AG04450 (cell line): ENCODE measurements at regions not wholly inside any gene's neighbourhood (a gene's known extent, or its start where the extent isn't known, plus 50 kb on each side); places are given as distances from the start of the nearest gene placed in this dataset.

Source experiments
- CTCF ChIA-PET: fragments of 300-600, 350-600 bp; formaldehyde crosslinking; extraction: SDS; loops from one replicate; lab custom pipeline; 2022; ENCODE audit warnings: antibody characterized with exemption, inconsistent platforms; lab: Charles Lee
- POLR2A ChIA-PET: fragments of 350-600 bp; formaldehyde crosslinking; extraction: SDS; loops from one replicate; lab custom pipeline; 2021; ENCODE audit warnings: antibody characterized with exemption, inconsistent platforms; lab: Yijun Ruan, JAX
- DNase-seq: peaks from one replicate; pipeline ENCODE4 v3.0.0-alpha.2; 2011; ENCODE audit warnings: low read depth, low spot score
- H3K27ac ChIP-seq: one replicate; pipeline ENCODE4 v1.5.1; 2012; ENCODE audit warnings: low read depth, low read length, control low read depth
- H3K27me3 ChIP-seq: one replicate; pipeline ENCODE4 v1.6.0; 2012; ENCODE audit warnings: low read length; ENCODE audit not compliant: control insufficient read depth, insufficient read depth
- H3K4me3 ChIP-seq: 2 replicates; pipeline ENCODE4 v1.5.1; 2011; ENCODE audit warnings: mild to moderate bottlenecking, low read depth, low read length, control low read depth
- H3K9me3 ChIP-seq: 2 replicates; pipeline ENCODE4 v1.5.1; 2012; ENCODE audit warnings: low read length; ENCODE audit not compliant: control insufficient read depth, insufficient read depth
- CTCF ChIP-seq: IDR thresholded peaks from 2 replicates; pipeline ENCODE4 v1.5.1; 2011; ENCODE audit warnings: low read depth, low read length, control low read depth, inconsistent platforms

GRCh38 chr5:38757451-38758245, 88.2 kb upstream of the OSMR start:
- DNase-seq, result no peak
- no peak for TF ChIP-seq CTCF
- no peaks in the 10 kb centered on the region for H3K9me3 ChIP-seq
- CTCF ChIA-PET, result interaction anchor here (3.3 kb wide), 1 partner anchor 316 kb away, joined by 9 read pairs; no protein-coding TSS in a partner anchor
- POLR2A ChIA-PET, result no interaction called here
- no peak overlapping the region for H3K4me3 ChIP-seq
- H3K27ac ChIP-seq, result no peak overlapping the region
- no peaks in the 10 kb centered on the region for H3K27me3 ChIP-seq

GRCh38 chr5:38758774-38759600, 86.8 kb upstream of the OSMR start:
- POLR2A ChIA-PET, result no interaction called here
- no peak for DNase-seq
- CTCF ChIA-PET, result interaction anchor here (1.6 to 3.3 kb wide), 2 partner anchors 51 to 317 kb away, joined by 4 to 9 read pairs; no protein-coding TSS in a partner anchor
- Histone ChIP-seq H3K4me3 (no peak overlapping the region), H3K9me3 (no peaks in the 10 kb centered on the region), H3K27me3 (no peaks in the 10 kb centered on the region), H3K27ac (no peak overlapping the region)
- TF ChIP-seq CTCF, result no peak

- DNase-seq, result peak; percentile 66
- ChIA-PET CTCF (interaction anchor here (0.9 to 4.2 kb wide), 8 partner anchors 10 to 382 kb away, joined by 3 to 23 read pairs (median 8); no protein-coding TSS in a partner anchor), POLR2A (interaction anchor here (0.6 to 2.8 kb wide), 16 partner anchors 10 to 1213 kb away, joined by 3 to 58 read pairs (median 6); partner anchors contain the start of gene LIFR)
- Histone ChIP-seq H3K27ac (no peak overlapping the region), H3K9me3 (peaks cover 5% of the 10 kb centered on the region), H3K27me3 (peaks cover 2% of the 10 kb centered on the region), H3K4me3 (no peak overlapping the region)
- no peak for TF ChIP-seq CTCF
These were observed 80.8 kb upstream of the OSMR start for GRCh38 chr5:38764937-38765391.

GRCh38 chr5:38765399-38765861, 80.4 kb upstream of the OSMR start:
- H3K9me3 ChIP-seq, result peaks cover 9% of the 10 kb centered on the region
- H3K27ac ChIP-seq, result no peak overlapping the region
- no peak overlapping the region for H3K4me3 ChIP-seq
- H3K27me3 ChIP-seq, result peaks cover 2% of the 10 kb centered on the region
- no peak for TF ChIP-seq CTCF
- ChIA-PET POLR2A (interaction anchor here (0.6 to 2.8 kb wide), 16 partner anchors 11 to 1213 kb away, joined by 3 to 58 read pairs (median 6); partner anchors contain the start of gene LIFR), CTCF (interaction anchor here (1.6 to 4.2 kb wide), 5 partner anchors 15 to 324 kb away, joined by 4 to 23 read pairs (median 9); no protein-coding TSS in a partner anchor)
- DNase-seq, result peak; percentile 66
